HUDEP-2 (cell line): ENCODE measurements at regions not wholly inside any gene's neighbourhood (a gene's known extent, or its start where the extent isn't known, plus 50 kb on each side); places are given as distances from the start of the nearest gene placed in this dataset.
A peak's percentile ranks its signal among the peaks of the same experiment; 100 is the strongest.
"Not testable (repeated sequence)": the region's sequence is repeated elsewhere in the genome, so short reads cannot be mapped to it uniquely, and the experiment has no call there.

Experiments
- DNase-seq, 76 experiments: peaks; one replicate each; lab custom pipeline; 2025; ENCODE audit not compliant: unreplicated experiment in 76 of 76; lab: John Stamatoyannopoulos, UW

DNA sequence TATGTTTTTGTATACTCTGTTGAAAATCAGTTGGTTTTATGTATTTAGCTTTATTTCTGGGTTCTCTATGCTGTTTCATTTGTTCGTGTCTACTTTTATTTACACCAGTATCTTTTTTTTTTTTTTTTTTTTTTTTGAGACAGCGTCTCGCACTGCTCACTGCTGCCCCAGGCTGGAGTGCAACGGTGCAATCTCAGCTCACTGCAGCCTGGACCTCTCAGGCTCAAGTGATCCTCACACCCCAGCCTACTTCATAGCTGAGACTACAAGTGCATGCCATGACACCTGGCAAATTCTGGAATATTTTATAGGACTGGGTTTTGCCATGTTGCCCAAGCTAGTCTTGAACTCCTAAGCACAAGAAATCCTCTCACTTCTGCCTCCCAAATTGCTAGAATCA is 869.4 kb upstream of the CDH6 start:
- peak in 1 of 76 experiments; percentile 1 for DNase-seq

DNA sequence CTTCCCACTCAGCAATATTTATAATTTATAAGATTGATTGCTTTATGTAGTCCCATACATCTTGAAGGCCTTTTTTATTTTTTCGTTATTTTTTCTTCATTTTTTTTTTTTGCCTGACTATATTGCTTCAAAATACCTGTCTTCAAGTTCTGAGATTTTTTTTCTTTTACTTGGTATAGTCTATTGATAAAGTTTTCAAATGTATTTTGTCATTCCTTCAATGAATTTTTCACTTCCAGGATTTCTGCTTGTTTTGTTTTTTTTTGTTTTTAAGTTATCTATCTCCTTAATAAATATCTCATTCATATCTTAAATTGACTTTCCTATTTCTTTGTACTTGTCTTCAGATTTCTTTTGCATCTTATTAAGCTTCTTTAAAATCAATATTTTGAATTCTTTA is 905.6 kb upstream of the CDH6 start:
- DNase-seq = no peak

DNA sequence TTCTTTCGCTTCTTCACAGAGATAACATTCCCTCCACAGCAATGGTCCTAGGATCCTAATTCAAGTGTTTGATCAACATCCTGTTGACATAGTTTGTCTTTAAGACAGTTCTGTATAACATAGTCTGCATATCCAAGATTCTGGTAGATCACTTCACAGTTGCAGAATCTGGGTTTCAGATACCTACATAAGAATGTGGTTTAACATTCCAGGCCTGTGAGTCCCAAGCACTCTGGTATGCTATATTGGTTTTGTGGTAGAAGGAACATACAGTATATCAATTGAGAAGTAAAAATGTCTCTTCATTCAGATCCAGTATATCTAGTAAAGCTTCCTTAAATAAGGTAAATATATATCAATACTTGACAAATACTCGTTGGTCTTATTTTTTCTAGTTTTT is 914.2 kb upstream of the CDH6 start:
- DNase-seq = no peak

DNA sequence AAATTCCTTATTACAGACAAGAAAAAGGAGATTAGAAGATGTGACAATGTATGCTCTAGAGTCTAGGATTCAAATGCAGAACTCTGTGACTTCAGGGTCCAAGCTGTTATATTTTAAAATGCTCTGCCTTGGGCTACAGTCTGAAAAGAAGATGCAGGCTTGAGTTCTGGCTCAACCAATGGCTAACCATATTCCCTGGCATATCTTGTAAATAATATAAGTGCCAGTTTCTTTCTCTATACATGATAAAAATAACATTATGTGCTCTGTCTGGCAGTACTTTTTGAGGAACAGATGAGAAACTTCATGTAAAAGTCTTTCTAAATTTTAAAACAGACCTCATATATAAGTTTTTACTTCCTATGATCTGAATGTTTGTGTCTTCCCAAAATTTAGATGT is 926.5 kb upstream of the CDH6 start:
- DNase-seq = no peak

DNA sequence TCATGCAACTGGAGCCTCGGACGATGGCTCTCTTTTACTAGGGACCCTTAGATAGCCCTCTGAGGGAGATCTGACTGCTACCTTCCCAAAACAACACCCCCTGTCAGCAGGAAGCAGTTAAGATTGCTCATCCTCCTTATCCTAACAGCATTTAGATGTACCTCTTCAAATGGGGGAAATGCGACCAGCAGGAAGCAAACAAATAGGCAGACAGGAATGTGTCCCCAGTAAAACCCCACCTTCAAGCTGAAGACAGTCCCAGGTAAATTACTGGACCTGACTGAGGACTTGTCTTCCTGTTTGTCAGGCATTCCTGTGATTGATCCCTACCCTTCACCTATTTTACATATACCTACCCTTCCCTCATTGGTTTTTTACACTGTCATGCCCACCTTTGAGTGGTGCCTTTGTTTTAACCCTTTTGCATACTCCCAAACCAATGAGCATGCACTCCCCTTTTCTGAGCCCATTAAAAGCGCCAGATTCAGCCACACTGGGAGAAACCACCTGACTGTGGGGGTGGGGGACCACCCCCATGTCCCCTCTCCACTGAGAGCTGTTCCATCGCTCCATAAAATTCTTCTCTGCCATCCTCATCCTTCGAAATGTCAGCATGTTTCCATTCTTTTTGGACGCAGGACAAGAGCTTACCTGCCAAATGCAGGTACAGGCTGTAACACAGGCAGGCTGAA is 954.0 kb upstream of the CDH6 start:
- no peak for DNase-seq

DNA sequence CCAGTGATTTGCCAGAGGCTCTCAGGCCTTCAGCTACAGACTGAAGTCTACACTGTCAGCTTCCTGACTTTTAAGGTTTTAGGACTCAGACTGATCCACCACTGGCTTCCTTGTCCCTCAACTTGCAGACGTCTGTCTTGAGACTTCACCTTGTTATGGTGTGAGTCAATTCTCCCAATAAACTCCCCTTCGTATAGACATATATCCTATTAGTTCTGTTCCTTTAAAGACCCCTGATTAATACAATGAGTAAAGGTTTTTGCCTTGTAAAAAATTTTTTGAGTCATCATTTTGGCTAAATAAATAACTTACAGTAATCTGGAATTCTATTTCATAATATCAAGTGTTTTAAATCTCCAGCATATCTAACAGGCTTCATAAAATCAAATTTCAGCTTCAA is 956.3 kb upstream of the CDH6 start:
- DNase-seq = no peak

DNA sequence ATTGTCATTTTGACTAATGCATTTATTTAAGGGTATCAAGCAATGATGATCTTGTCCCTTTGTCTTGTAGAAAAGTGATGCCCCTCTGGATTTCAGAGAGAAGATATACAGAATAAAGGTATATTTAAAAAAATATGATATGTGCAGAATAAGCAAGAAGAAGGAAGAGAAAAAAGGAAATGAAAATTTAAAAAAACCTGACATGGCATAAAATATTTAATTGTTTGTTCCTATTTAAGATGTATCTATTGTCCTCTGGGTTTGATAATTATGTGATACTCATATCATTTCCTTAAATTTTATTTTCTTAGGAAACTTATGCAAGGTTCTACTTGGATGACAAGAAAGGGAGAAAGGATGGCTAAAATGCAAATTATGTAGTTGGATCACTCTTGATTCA is 983.7 kb upstream of the CDH6 start:
- DNase-seq = no peak

DNA sequence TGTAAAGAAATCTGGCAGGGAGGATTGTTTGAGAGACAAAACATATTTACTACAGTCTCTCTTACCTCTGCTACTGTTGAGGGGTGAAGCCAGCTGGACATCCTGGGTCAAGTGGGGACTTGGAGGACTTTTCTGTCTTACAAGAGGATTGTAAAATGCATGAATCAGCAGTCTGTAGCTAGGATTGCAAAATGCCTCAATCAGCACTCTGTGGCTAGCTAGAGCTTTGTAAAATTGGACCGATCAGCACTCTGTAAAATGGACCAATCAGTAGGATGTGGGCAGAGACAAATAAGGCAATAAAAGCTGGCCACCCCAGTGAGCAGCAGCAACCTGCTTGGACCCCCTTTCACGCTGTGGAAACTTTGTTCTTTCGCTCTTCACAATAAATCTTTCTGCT is 995.8 kb upstream of the CDH6 start:
- DNase-seq = no peak

DNA sequence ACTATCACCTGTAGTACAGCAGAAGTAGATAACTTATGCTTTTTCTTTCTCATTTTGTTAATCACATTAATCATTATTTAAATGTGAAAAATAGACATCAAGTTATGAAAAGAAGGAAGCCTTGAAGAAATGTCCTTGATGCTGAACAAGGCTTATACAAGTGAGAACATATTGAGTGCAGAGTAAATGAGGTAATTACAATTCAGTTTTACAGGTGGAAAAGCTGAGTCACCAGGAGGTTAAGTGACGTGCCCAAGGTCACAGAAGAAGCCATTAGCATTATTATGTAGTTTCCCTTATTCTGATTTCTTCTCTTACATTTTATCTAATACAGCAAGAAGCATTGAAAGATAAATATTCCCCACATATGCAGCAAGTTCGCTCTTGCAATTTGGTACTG is 998.5 kb upstream of the CDH6 start:
- peak in 1 of 76 experiments; percentile 0 for DNase-seq

DNA sequence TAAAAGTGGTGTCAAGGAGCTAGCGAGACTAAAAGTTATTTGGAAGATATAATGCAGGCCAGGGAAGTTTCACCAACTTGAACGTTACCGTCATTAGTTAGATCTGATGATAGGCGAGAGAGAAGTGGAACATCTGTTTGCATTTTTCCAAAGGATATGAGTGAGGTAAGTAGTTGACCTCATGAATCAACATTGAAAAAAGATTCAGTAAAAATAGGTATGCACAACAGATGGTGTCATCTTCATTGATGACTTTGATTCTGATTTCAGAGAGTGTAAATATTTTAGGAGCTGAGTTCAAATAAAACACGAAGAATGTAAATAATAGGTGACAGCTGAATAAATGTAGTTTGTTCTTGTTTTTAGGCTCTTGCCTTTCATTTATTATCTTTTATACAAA is 998.9 kb upstream of the CDH6 start:
- DNase-seq = no peak

DNA sequence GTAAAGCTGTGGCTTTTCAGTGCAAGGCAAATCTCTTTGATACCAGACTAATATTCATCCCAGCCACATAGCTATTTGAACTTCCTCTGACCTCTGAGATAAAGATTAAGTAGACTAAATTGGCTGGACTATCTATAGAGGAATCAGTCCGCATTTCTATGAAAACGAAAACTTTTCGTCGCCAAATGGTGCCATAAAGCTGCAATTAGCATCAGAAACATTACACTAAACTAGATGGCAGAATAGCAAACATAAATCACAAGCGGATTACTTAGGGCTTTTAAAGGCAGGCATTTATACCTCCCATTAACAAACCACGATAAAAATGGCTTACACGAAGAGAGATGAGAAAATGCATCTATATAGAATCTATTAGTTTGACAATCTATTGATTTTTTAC is 1009.7 kb upstream of the CDH6 start:
- DNase-seq = no peak

DNA sequence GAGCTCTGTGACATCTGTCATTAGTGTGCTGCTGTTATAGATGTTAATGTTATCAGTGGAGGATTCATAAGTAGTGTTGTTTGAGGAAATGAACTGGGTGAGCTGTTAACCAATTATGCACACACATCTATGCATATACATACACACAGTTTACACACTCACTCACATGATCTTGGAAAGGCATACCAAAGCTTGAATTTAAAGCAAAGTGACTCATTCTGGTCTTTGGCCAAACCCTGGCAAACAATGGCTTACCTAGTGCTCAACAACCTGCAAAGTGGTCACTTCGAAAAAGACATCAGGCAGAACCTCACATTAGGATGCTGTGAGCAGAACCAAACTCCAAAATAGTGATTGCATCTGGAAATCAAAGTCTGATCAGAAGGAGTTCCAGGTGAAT is 1037.3 kb upstream of the CDH6 start:
- no peak for DNase-seq

DNA sequence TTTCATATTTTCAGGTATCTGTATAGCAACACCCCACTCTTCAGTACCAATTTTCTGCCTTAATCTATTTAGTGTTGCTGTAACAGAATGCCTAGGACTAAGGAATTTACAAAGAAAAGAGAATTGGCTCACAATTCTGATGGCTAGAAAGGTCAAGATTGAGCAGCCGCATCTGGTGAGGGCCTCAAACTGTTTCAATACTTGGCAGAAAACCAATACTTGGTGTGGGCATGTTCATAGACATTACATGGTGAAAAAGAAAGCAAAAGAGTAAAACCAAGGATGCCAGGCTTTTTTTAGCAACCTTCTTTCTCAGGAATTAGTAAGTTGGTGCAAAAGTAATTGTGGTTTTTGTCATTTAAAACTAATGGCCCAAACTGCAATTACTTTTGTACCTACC is 1041.1 kb upstream of the CDH6 start:
- no peak for DNase-seq

DNA sequence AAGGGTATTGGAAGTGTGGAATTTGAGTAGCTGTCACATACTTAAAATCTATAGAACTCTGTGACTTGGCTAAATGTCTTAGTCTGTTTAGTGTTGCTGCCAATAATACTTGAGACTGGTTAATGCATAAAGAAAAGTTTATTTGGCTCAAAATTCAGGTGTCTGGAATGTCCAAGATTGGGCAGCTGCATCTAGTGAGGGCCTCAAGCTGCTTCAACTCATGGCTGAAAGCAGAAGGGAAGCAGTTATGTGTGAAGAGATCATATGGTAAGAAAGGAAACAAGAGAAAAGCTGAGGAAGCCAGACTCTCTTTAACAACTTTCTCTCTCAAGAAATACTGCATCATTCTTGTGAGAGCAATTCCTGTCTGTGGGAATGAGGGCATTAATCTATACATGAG is 1043.3 kb upstream of the CDH6 start:
- no peak for DNase-seq

DNA sequence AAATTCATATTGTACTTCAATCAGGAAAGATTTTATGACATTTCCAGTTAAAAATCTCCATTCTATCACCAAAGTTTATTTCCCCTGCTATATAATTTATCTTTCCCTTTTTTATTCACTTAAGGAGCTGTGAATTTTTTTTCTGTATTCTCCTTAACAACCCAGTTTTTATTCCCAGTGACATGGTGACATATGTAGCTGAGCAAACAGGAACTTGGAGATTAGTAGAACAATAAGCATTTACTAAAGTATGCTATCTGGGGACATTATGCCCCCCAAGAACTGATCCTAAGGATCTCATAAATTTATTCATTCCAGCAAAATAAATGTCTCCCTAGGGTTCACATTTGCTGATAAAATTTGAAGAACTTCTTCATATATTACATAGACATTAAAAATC is 1044.0 kb upstream of the CDH6 start:
- DNase-seq = no peak

DNA sequence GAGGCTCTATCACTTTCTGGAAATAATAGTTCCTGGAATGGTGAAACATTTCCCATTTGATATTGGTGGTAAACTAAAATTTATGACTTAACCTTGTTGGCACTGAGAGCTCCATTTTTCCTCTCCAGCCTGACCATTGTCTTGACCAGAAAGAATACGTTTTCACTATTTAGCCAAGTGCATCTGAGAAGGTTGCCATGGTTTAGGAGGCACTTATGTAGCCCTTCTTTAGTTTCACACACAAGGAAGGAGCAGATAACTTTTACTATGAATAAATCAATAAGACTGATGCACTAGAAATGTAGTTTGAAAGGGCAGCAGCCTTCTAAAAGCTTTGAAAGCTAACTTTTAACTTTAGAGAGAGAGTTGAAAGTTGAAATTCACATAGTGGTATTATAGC is 1045.5 kb upstream of the CDH6 start:
- no peak for DNase-seq

DNA sequence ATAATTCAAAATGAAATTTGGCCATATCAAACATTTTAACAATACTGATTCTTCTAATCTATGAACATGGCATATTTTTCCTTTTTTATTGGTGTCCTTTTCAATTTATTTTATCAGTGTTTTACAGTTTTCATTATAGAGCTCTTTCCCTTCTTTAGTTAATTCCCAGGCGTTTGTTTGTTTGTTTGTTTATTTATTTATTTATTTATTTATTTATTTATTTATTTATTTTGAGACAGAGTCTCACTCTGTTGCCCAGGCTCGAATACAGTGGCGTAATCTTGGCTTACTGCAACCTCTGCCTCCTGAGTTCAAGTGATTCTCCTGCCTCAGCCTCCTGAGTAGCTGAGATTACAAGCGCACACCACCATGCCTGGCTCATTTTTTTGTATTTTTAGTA is 1049.4 kb upstream of the CDH6 start:
- DNase-seq = not testable (repeated sequence)

DNA sequence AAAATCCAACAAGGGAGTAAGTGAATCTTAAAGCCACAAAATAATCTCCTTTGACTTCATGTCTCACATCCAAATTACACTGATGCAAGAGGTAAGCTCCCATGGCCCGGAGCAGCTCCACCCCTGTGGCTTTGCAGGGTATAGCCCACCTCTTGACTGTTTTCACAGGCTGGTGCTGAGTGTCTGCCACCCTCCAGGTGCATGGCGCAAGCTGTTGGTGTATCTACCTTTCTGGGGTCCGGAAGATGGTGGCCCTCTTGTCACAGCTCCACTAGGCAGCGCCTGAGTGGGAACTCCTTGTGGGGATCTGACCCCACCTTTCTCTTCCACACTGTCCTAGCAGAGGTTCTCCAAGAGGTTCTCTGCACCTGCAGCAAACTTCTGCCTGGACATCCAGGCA is 1051.1 kb upstream of the CDH6 start:
- DNase-seq = no peak

DNA sequence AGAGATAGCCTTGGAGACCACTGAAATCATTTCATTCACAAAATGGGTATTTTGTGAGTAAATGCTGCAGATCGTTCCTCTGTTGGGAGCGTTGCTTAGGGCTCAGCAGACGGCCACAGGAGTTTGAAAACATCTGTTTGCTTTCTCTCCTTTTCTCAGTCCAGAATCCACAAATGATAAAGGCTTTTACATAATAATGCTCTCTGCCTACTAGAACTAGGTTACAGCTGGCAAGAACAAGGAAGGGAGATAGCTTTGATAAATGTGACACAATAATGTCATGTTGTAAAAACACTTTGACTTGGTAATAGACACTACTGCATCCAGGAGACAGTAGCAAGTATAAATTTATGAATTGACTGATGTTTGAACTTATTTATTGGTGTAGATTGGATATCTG is 1072.4 kb upstream of the CDH6 start:
- DNase-seq = no peak

DNA sequence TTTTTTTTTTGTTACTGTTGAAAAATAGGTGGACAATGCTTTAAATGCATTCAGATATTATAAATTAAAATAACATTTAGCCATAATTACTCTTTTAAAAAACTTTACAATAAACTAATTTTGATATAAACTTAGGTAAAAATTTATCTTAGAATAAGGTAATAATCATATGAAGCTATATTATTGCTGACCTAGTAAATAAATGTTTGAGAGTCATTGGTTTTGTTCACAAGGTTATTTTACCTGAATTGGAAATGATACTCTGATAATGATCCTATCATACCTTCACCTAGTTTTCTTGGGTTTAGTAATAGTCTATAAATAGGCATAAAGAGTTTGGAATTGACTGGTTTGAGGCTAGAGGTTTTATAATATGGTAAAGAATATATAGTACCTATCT is 1076.4 kb upstream of the CDH6 start:
- DNase-seq = no peak

DNA sequence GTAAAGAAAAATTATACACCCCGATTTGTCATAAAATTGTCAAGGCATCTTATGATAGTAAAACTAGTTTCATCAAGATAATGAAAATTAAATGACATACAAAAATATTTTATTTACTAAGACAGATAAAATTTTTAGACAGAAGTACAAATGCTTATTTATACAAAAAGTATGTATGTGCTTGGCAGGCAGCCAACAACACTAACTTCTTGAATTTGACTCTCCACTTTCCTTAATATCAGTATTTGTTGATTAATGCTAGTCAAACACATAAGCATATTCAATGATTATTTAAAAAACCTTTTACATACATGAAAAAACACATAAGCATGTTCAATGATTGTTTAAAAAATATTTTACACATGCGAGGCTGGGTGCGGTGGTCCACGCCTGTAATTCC is 1079.9 kb upstream of the CDH6 start:
- no peak for DNase-seq

DNA sequence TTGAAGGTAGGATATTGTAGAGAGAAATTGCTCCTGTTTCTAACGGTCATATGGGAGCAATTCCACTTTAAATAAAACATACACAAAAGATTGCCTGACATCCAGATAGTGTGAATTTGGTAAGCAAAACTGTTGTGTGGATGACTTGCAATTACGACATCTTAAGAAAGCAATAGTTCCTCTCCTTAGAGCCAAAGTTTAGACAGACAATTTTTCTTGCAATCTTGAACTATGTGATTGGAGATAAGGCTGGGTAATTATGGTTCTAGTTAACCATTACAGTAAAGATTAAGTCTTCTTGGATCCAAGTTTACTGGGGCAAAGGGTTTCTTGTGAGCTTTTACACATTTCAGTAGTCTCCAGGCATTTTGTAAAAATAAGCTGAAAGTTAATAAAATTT is 1080.6 kb upstream of the CDH6 start:
- DNase-seq = no peak

DNA sequence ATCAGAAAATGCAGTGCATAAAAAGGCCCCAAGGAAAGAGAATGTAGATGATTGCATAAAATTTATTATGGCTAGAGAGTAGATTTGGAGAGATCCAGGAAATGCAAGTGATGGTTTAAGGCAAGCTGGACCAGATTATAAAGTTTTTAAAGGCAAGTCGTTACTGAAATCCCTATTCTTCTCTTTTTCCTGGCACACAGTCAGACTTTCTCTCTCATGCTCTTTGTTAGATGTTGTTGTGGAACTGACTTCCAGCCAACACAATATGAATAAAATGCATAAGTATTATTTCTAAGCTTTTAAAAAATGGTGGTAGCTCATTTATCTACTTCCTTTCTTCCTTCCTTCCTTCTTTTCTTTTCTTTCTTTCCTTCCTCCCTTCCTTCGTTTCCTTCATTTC is 1085.4 kb upstream of the CDH6 start:
- no peak for DNase-seq
